ENCODE measurements at regions not wholly inside any gene's neighbourhood (a gene's known extent, or its start where the extent isn't known, plus 50 kb on each side); places are given as distances from the start of the nearest gene placed in this dataset.

DNA sequence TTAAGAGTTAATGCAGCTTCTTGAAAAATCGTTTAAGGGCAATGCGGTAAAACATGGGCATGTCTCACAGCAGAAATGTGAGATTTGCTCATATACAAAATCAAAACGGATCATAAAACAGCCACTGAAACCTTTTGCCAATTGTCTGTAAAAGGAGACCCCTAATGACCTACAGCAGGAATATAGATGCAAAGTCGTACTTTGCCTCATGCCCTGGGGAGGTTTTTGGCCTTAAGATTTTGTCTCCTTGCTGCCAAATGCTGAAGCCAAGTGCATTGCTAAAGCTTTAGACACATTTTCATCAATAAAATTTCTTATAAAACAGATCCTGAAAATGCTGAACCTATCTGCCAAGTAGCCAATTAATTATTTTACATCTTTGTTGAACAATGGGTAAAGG, 226.9 kb downstream of the TGFB2 start (continued):
- no peak for TF ChIP-seq CHD1 (IDR thresholded peaks at IDR 0.05; ENCODE audit: low read depth, low read length)
- TF ChIP-seq, protein P1, sequence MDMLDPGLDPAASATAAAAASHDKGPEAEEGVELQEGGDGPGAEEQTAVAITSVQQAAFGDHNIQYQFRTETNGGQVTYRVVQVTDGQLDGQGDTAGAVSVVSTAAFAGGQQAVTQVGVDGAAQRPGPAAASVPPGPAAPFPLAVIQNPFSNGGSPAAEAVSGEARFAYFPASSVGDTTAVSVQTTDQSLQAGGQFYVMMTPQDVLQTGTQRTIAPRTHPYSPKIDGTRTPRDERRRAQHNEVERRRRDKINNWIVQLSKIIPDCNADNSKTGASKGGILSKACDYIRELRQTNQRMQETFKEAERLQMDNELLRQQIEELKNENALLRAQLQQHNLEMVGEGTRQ (IDR thresholded peaks at IDR 0.05; ENCODE audit: low read length) = no peak
- TF ChIP-seq SRF (IDR thresholded peaks at IDR 0.05; ENCODE audit: low read depth, low read length) = no peak
- no peak for TF ChIP-seq ASH2L (IDR thresholded peaks at IDR 0.05; ENCODE audit: low read length)
